Thoracic aorta (tissue), 2 donors: ENCODE measurements at regions not wholly inside any gene's neighbourhood (a gene's known extent, or its start where the extent isn't known, plus 50 kb on each side); places are given as distances from the start of the nearest gene placed in this dataset.
"Not testable (repeated sequence)": the region's sequence is repeated elsewhere in the genome, so short reads cannot be mapped to it uniquely, and the experiment has no call there.

ENCODE experiments used
- ATAC-seq: fragments of 150-250 bp; one replicate; pipeline ENCODE4 v1.8.0; 2017; ENCODE audit warnings: low read depth; ENCODE audit not compliant: insufficient number of reproducible peaks, low FRiP score
- DNase-seq: peaks from one replicate; pipeline ENCODE4 v3.0.0-alpha.2; 2020; ENCODE audit warnings: low spot score
- H3K27ac ChIP-seq, 2 donors: fragments of 200-600 bp; sonication (generic); 1 replicate in 1 of 2; 2 replicates in 1 of 2; pipeline ENCODE4 v1.5.1; 2016; ENCODE audit warnings: mild to moderate bottlenecking in 2 of 2, moderate library complexity in 2 of 2
- H3K27me3 ChIP-seq: fragments of 200-600 bp; sonication (generic); replicated peaks from 2 replicates; pipeline ENCODE4 v1.6.0; 2016; ENCODE audit warnings: mild to moderate bottlenecking; ENCODE audit not compliant: insufficient read depth
- H3K36me3 ChIP-seq: fragments of 200-600 bp; sonication (generic); one replicate; pipeline ENCODE4 v1.5.1; 2016
- H3K4me1 ChIP-seq, 2 donors: fragments of 200-600 bp; sonication (generic); 1 replicate in 1 of 2; 2 replicates in 1 of 2; pipeline versions ENCODE4 v1.5.1 to v1.6.0; 2016; ENCODE audit warnings: low read depth in 2 of 2, mild to moderate bottlenecking in 1 of 2; ENCODE audit not compliant: control insufficient read depth in 1 of 2
- H3K4me3 ChIP-seq: fragments of 200-600 bp; sonication (generic); 2 replicates; pipeline ENCODE4 v1.5.1; 2016; ENCODE audit warnings: mild to moderate bottlenecking
- H3K9me3 ChIP-seq: fragments of 200-600 bp; sonication (generic); 2 replicates; pipeline ENCODE4 v1.5.1; 2016
- TF ChIP-seq, protein P1 (sequence below): fragments of 200-600 bp; sonication (generic); IDR thresholded peaks from one replicate; pipeline ENCODE4 v1.5.1; 2019; ENCODE audit warnings: antibody characterized with exemption

DNA sequence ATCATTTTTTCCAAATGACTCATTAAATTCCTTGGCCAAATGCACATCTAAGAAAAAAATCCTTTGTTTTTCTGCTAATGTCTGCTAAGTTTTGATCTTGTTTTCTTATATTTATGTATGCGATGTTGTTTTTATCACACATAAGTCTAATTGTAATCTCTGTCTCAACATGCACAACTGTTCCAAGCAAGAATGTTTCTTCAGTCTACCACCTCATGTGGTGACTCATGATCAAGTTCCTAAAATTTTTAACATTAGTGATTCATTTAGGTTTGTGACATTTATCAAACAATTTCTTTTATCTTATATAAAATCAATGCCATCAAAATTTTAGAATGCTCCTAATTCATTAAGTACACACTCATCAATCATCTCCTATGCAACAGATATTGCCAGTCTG is 763.9 kb upstream of the FAM174A start:
- H3K9me3 ChIP-seq = no peaks in the 10 kb centered on the region
- H3K4me1 ChIP-seq = no peaks in the 10 kb centered on the region
- DNase-seq (no peak), ATAC-seq (no peak)
- TF ChIP-seq, protein P1, sequence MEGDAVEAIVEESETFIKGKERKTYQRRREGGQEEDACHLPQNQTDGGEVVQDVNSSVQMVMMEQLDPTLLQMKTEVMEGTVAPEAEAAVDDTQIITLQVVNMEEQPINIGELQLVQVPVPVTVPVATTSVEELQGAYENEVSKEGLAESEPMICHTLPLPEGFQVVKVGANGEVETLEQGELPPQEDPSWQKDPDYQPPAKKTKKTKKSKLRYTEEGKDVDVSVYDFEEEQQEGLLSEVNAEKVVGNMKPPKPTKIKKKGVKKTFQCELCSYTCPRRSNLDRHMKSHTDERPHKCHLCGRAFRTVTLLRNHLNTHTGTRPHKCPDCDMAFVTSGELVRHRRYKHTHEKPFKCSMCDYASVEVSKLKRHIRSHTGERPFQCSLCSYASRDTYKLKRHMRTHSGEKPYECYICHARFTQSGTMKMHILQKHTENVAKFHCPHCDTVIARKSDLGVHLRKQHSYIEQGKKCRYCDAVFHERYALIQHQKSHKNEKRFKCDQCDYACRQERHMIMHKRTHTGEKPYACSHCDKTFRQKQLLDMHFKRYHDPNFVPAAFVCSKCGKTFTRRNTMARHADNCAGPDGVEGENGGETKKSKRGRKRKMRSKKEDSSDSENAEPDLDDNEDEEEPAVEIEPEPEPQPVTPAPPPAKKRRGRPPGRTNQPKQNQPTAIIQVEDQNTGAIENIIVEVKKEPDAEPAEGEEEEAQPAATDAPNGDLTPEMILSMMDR = no peak
- H3K4me3 ChIP-seq = no peak overlapping the region
- H3K36me3 ChIP-seq = no peaks in the 10 kb centered on the region
- H3K27me3 ChIP-seq = no peaks in the 10 kb centered on the region
- H3K27ac ChIP-seq = no peak overlapping the region

DNA sequence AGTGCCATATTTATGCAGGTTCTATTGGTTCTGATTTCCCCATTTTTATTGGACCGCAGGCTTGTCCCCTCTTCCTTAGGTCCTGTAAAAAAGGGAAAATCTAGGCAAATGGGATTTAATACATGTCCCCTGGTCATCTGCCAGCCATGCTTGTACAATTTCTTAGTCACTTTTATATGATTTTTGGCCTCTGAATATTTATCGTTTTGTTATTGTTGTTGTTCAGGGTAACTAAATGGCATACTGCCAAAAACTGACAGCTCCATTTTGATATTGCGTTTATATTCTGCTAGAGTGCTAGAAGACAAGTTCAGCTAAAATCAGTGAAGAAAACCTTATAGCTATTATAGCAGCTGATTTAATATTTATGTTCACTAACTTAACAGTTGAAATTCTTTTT is 770.2 kb upstream of the FAM174A start:
- Histone ChIP-seq H3K4me3 (no peak overlapping the region), H3K9me3 (no peaks in the 10 kb centered on the region), H3K27me3 (no peaks in the 10 kb centered on the region), H3K36me3 (no peaks in the 10 kb centered on the region), H3K27ac (no peak overlapping the region), H3K4me1 (no peaks in the 10 kb centered on the region)
- ATAC-seq (no peak), DNase-seq (no peak)
- TF ChIP-seq, protein P1 = no peak

DNA sequence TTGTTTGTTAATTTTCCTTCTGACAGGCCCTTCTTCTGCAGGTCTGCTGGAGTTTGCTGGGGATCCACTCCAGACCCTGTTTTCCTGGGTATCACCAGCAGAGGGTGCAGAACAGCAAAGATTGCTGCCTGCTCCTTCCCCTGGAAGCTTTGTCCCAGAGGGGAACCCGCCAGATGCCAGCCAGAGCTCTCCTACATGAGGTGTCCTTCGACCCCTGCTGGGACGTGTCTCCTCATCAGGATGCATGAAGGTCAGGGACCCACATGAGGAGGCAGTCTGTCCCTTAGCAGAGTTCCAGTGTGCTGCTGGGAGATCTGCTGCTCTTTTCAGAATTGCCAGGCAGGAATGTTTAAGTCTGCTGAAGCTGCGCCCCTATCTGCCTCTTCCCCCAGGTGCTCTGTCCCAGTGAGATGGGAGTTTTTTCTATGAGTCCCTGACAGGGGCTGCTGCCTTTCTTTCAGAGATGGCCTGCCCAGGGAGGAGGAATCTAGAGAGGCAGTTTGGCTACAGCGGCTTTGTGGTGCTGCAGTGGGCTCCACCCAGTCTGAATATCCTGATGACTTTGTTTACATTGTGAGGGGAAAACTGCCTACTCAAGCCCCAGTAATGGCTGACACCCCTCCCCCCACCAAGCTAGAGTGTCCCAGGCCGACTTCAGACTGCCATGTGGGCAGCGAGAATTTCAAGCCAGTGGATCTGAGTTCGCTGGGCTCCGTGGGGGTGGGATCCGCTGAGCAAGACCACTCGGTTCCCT is 772.0 kb upstream of the FAM174A start:
- no peaks in the 10 kb centered on the region for H3K36me3 ChIP-seq
- ATAC-seq = no peak
- H3K4me3 ChIP-seq = no peak overlapping the region
- H3K27me3 ChIP-seq = no peaks in the 10 kb centered on the region
- TF ChIP-seq, protein P1 = no peak
- no peak for DNase-seq
- no peak overlapping the region for H3K27ac ChIP-seq
- no peaks in the 10 kb centered on the region for H3K9me3 ChIP-seq
- H3K4me1 ChIP-seq = no peaks in the 10 kb centered on the region

DNA sequence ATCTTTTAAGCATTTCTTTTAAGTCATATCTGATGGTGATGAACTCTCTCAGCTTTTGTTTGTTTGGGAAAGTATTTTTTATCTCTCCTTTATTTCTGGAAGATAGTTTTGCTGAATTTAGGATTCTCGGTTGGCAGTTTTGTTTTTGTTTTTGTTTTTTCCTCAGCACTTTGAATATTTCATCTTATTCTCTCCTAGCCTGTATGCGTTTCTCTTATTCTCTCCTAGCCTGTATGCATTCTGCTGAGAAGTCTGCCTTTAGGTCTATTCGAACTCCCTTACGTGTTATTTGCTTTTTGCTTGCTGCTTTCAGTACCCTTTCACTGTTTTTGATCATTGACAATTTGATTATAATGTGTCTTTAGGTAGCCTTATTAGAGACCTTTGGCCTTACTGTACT is 787.8 kb upstream of the FAM174A start:
- ATAC-seq = no peak
- no peaks in the 10 kb centered on the region for H3K36me3 ChIP-seq
- H3K9me3 ChIP-seq = no peaks in the 10 kb centered on the region
- H3K4me3 ChIP-seq = no peak overlapping the region
- no peak overlapping the region for H3K27ac ChIP-seq
- no peaks in the 10 kb centered on the region for H3K4me1 ChIP-seq
- no peaks in the 10 kb centered on the region for H3K27me3 ChIP-seq
- DNase-seq = no peak
- TF ChIP-seq, protein P1 = no peak

DNA sequence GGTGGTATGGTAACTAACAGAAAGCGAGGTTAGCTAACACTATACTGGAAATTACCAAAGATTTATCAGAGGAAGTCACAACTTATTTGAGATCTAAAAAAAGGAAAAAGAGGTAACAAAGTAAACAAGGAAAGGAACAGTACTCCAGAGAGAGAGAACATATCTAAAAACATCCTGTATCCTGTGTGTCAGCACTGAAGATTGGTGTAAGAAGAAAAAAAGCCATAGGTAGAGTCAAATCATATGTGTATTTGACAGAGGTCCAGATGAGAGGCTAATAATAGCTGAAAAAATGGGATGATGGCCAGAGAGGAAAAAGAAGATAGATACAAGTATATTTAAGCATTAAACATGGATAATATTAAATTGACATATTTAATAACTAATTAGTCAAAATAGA is 802.0 kb upstream of the FAM174A start:
- not testable (repeated sequence) for H3K9me3 ChIP-seq, H3K36me3 ChIP-seq, H3K27ac ChIP-seq, H3K27me3 ChIP-seq, ATAC-seq, H3K4me3 ChIP-seq, H3K4me1 ChIP-seq, DNase-seq

DNA sequence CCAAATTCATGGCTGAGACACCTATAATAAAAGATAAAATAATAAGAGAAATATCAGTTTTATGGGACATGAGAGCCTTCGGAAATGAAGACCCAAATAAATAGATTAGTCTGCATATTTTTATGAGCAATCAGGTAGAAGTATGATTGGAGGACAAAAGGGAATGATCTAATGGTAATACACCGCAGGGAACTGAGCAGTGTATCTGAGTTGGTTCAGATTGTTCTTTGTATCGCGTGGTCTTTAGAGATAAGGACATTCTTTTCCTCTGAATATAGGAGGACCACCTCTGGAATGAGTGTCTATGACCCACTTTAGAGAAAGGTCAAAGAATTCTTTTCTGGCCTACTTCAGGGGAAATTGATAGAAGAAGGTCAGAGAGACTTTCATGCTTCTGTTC is 801.8 kb upstream of the CHD1 start:
- not testable (repeated sequence) for ATAC-seq, H3K9me3 ChIP-seq, H3K36me3 ChIP-seq, H3K4me1 ChIP-seq, H3K4me3 ChIP-seq, DNase-seq, H3K27me3 ChIP-seq, H3K27ac ChIP-seq
